ENCODE measurements at regions not wholly inside any gene's neighbourhood (a gene's known extent, or its start where the extent isn't known, plus 50 kb on each side); places are given as distances from the start of the nearest gene placed in this dataset.
A peak's percentile ranks its signal among the peaks of the same experiment; 100 is the strongest.

GRCh38 chr2:205903549-205904129 lies 182.3 kb downstream of the INO80D start:
- FAIRE-seq (no peak), ATAC-seq (peak; percentile 97 to 98), DNase-seq (ENCODE audit: low read depth in 1 of 2, low spot score in 1 of 2) (peak; percentile 29 to 67)
- CTCF ChIA-PET: interaction anchor here (0.7 to 2.3 kb wide), 4 partner anchors 16 to 136 kb away, joined by 3 to 8 read pairs (median 4); no protein-coding TSS in a partner anchor
- WGBS (ENCODE audit: missing lambda C conversion rate): 11% methylated on average over 10 of the region's 10 CpGs
- no peak for TF ChIP-seq CHD2 (IDR thresholded peaks at IDR 0.05; ENCODE audit: low read length, partially characterized antibody)
- TF ChIP-seq RAD21 (conservative IDR thresholded peaks at IDR 0.05 in 1 of 2, IDR thresholded peaks at IDR 0.05 in 1 of 2): peak; percentile 40 to 42
- no peak for TF ChIP-seq NPAS2 (CRISPR knock-in tag; IDR thresholded peaks at IDR 0.05; ENCODE audit: borderline replicate concordance)
- TF ChIP-seq HOXB13 (CRISPR knock-in tag; IDR thresholded peaks at IDR 0.05; ENCODE audit: low read depth): no peak
- TF ChIP-seq, protein P1, sequence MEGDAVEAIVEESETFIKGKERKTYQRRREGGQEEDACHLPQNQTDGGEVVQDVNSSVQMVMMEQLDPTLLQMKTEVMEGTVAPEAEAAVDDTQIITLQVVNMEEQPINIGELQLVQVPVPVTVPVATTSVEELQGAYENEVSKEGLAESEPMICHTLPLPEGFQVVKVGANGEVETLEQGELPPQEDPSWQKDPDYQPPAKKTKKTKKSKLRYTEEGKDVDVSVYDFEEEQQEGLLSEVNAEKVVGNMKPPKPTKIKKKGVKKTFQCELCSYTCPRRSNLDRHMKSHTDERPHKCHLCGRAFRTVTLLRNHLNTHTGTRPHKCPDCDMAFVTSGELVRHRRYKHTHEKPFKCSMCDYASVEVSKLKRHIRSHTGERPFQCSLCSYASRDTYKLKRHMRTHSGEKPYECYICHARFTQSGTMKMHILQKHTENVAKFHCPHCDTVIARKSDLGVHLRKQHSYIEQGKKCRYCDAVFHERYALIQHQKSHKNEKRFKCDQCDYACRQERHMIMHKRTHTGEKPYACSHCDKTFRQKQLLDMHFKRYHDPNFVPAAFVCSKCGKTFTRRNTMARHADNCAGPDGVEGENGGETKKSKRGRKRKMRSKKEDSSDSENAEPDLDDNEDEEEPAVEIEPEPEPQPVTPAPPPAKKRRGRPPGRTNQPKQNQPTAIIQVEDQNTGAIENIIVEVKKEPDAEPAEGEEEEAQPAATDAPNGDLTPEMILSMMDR (IDR thresholded peaks at IDR 0.05): peak; percentile 46
- TF ChIP-seq, protein P2, sequence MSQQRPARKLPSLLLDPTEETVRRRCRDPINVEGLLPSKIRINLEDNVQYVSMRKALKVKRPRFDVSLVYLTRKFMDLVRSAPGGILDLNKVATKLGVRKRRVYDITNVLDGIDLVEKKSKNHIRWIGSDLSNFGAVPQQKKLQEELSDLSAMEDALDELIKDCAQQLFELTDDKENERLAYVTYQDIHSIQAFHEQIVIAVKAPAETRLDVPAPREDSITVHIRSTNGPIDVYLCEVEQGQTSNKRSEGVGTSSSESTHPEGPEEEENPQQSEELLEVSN (IDR thresholded peaks at IDR 0.05; ENCODE audit: borderline replicate concordance, low read depth): no peak
- no peak for TF ChIP-seq EHMT2 (IDR thresholded peaks at IDR 0.05; ENCODE audit: low read depth)
- Histone ChIP-seq H3K27ac (no peak overlapping the region), H3K4me3 (no peak overlapping the region), H3K9me3 (peaks cover 4% of the 10 kb centered on the region), H3K4me1 (no peaks in the 10 kb centered on the region), H3K4me2 (0 out of 3 replicates have a peak overlapping the region, but pooled peaks have one; percentile 29)
- POLR2A ChIA-PET: no interaction called here

DNA sequence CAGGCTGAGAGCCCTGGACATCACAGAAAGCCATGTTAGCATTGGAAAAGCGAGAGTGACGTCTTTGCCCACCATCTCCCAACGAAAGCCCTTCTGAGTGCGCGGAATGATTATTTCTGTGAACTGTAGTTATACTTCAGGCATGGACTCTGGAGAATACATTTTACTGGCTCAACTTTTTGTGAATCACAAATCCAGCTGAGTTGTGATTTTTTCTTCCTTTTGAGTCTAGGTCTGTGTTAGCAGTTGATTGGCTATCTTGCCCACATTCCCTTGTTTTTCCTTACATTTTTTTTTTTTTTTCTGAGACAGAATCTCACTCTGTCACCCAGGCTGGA lies 183.1 kb downstream of the INO80D start:
- CTCF ChIA-PET: interaction anchor here (2.3 to 4.8 kb wide), 2 partner anchors 23 to 45 kb away, joined by 8 to 16 read pairs; no protein-coding TSS in a partner anchor
- Histone ChIP-seq H3K4me3 (no peak overlapping the region), H3K9me3 (peaks cover 6% of the 10 kb centered on the region), H3K27ac (no peak overlapping the region), H3K4me2 (no peak overlapping the region), H3K4me1 (no peaks in the 10 kb centered on the region)
- FAIRE-seq: no peak
- POLR2A ChIA-PET: no interaction called here
- TF ChIP-seq CBX8 (IDR thresholded peaks at IDR 0.05) (no peak), ZFP36 (IDR thresholded peaks at IDR 0.05; ENCODE audit: borderline replicate concordance, partially characterized antibody) (no peak), CHD4 (IDR thresholded peaks at IDR 0.05; ENCODE audit: borderline replicate concordance) (no peak), HOXA7 (CRISPR knock-in tag; IDR thresholded peaks at IDR 0.05) (no peak), ZNF302 (CRISPR knock-in tag; IDR thresholded peaks at IDR 0.05) (no peak), POLR2A (IDR thresholded peaks at IDR 0.05; ENCODE audit: low read length) (no peak), JUN (IDR thresholded peaks at IDR 0.05) (no peak), CEBPB (IDR thresholded peaks at IDR 0.05) (no peak), FOSB (CRISPR knock-in tag; IDR thresholded peaks at IDR 0.05) (no peak), NPAS2 (CRISPR knock-in tag; IDR thresholded peaks at IDR 0.05; ENCODE audit: borderline replicate concordance) (no peak), SMC3 (IDR thresholded peaks at IDR 0.05) (no peak), RFX5 (IDR thresholded peaks at IDR 0.05) (no peak)
- TF ChIP-seq, protein P3, sequence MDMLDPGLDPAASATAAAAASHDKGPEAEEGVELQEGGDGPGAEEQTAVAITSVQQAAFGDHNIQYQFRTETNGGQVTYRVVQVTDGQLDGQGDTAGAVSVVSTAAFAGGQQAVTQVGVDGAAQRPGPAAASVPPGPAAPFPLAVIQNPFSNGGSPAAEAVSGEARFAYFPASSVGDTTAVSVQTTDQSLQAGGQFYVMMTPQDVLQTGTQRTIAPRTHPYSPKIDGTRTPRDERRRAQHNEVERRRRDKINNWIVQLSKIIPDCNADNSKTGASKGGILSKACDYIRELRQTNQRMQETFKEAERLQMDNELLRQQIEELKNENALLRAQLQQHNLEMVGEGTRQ (IDR thresholded peaks at IDR 0.05): no peak
- no peak for ATAC-seq
- 76% methylated on average over 5 of the region's 5 CpGs for WGBS (ENCODE audit: missing lambda C conversion rate)
- no peak for DNase-seq (ENCODE audit: low read depth in 1 of 2, low spot score in 1 of 2)

All from A549 (cell line).